ENCODE measurements at regions not wholly inside any gene's neighbourhood (a gene's known extent, or its start where the extent isn't known, plus 50 kb on each side); places are given as distances from the start of the nearest gene placed in this dataset.

GRCh38 chr11:109526931-109527330 is 104.9 kb downstream of the C11orf87 start:
- TF ChIP-seq CTCF (IDR thresholded peaks at IDR 0.05) = no peak
- no peak for TF ChIP-seq POLR2AphosphoS5 (IDR thresholded peaks at IDR 0.05)
- no peak for TF ChIP-seq POLR2A (IDR thresholded peaks at IDR 0.05)
- no peak for TF ChIP-seq EP300 (IDR thresholded peaks at IDR 0.05; ENCODE audit: low read depth)
